ENCODE measurements at regions not wholly inside any gene's neighbourhood (a gene's known extent, or its start where the extent isn't known, plus 50 kb on each side); places are given as distances from the start of the nearest gene placed in this dataset.

DNA sequence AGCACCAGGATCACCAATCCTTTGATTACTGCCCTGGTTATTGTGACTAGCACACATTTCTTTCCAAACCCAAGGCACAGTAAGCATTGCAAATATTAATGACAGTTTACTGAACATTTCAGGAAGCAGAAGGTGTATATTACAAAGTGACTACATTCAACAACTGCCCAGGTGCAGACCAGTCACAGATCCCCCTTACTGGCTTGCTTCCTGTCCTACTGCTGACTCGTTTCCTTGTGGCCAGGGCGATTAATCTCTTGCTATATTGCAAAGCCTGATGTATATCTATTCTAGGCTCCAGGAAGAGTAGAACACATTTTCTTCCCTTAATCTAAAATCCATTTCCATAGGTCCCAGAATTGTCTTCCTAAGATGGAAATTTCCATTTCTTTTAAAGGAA is 77.2 kb upstream of the EPHA7 start:
- no peak for DNase-seq (ENCODE audit: extremely low read depth, low read depth)

DNA sequence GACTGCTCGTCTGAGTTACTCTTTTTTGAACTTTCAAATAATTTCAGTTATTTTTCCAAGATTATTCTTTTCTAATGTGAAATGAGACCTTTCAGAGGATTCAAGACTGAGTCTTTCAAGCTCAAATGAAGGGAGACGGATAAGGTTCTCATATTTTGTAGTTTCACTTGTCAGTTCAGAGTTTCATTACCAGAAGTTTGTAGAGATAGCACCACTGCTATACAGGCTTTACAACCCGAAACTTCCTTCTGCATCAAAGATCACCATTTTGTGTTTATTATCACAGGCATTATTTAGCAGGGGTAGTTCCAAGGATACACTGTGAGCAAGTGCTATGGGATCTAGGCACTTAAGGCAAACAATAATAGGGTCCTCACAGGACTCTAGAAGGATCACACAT is 74.7 kb upstream of the EPHA7 start:
- no peak for DNase-seq (ENCODE audit: extremely low read depth, low read depth)

DNA sequence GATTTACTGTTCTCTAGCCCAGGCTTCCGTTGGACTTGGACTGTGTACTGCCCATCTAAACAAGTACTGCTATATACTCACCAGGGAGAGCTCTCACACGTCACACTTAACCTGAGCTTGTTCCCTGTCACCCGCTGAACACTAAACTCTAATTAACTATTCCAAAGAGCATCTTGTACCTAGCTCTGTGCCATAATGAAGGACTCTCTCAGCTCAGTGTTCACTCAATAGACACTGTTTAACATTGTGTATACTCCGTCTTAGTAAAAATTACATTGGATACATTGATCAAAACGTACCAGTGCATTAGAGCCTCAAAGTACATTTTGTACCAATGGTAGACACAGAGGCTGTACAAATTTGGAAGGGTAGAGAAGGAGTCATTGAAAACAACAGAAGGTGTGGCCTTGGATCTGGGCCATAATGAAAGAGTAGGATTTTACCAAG is 55.4 kb upstream of the EPHA7 start:
- DNase-seq (ENCODE audit: extremely low read depth, low read depth), result no peak

DNA sequence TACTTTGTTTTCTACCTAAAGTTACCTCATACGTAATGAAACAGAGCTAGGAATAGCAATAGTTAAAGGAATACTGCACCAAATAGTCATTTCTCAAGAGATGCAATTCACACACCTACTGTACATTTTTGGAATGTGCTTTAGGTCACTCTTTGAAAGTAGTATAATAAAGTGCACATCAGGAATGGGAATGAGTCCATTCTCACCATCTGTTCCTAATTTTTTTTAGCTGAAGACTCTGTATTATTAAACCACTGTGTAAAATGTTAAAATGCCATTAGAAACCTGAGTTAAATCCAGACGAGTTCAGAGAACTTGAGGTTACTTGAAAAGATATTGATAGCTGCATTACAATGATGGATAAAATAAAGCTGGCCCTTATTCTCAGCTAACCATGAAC is 51.9 kb upstream of the EPHA7 start:
- DNase-seq (ENCODE audit: extremely low read depth, low read depth), result no peak

Small RNA genes in the stretch of these regions (small RNA-seq; reads per million reads assigned to genes)
- gene AL078595.1, result 0 reads per million in 2 experiments
- 0 to 0.18 reads per million in 2 experiments for gene RF00425

Data from NCI-H460 (cell line).